IPS-15b (cell line): ENCODE measurements at regions not wholly inside any gene's neighbourhood (a gene's known extent, or its start where the extent isn't known, plus 50 kb on each side); places are given as distances from the start of the nearest gene placed in this dataset.

Experiments
- H3K27me3 ChIP-seq: one replicate; pipeline ENCODE4 v1.6.1; 2013; ENCODE audit warnings: low read length; ENCODE audit not compliant: control insufficient read depth, insufficient read depth
- H3K36me3 ChIP-seq: one replicate; pipeline ENCODE4 v1.6.1; 2013; ENCODE audit warnings: low read length; ENCODE audit not compliant: control insufficient read depth, insufficient read depth
- H3K4me1 ChIP-seq: one replicate; pipeline ENCODE4 v1.6.1; 2013; ENCODE audit warnings: mild to moderate bottlenecking, low read length; ENCODE audit not compliant: control insufficient read depth, insufficient read depth
- H3K4me3 ChIP-seq: one replicate; pipeline ENCODE4 v1.5.1; 2013; ENCODE audit warnings: low read depth, low read length
- H3K9ac ChIP-seq: one replicate; pipeline ENCODE4 v1.6.1; 2013; ENCODE audit warnings: low read depth, mild to moderate bottlenecking, low read length
- H3K9me3 ChIP-seq: one replicate; pipeline ENCODE4 v1.6.1; 2013; ENCODE audit warnings: mild to moderate bottlenecking, low read length; ENCODE audit not compliant: control insufficient read depth, insufficient read depth

DNA sequence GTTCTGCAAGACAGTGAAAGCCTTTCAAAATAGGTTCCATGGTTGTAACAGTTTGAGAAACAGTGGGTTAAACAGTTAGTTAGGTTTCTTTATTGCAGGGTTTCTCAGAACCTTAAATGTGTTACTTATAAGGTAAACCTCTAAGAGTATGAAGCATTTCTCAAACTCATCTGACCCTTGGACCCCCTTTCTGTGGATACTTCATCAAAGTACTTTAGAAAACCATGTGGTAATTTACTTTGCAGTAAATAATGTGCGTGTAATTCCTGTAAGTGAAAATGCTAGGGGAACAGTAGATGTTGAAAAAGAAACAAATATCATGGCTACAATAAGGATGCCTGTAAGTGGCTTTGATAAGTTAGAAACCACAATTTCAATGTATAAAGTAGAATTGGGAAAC, 354.6 kb upstream of the RARB start:
- Histone ChIP-seq H3K36me3 (no peaks in the 10 kb centered on the region), H3K9me3 (no peaks in the 10 kb centered on the region), H3K27me3 (no peaks in the 10 kb centered on the region), H3K4me1 (no peaks in the 10 kb centered on the region), H3K4me3 (no peak overlapping the region), H3K9ac (no peak overlapping the region)

DNA sequence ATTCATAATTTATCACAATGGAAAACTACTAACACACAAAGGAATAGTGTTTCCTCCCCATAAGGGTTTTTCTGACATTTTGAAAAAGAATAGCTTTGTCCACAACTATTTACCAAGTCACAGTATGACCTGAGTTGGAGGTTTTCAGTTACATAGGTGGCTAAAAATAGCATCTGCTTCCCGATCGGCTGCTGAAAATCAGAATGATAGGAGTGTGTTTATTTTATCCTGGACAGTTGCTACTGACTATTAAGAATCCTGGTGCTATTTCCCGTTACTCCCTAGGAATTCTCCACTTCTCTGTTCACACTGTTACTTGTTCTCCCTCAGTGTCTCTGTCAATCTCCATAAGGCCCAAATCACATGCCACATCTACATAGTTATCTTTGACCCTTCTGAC, 353.9 kb upstream of the RARB start:
- Histone ChIP-seq H3K36me3 (no peaks in the 10 kb centered on the region), H3K4me1 (no peaks in the 10 kb centered on the region), H3K9me3 (no peaks in the 10 kb centered on the region), H3K4me3 (no peak overlapping the region), H3K27me3 (no peaks in the 10 kb centered on the region), H3K9ac (no peak overlapping the region)

DNA sequence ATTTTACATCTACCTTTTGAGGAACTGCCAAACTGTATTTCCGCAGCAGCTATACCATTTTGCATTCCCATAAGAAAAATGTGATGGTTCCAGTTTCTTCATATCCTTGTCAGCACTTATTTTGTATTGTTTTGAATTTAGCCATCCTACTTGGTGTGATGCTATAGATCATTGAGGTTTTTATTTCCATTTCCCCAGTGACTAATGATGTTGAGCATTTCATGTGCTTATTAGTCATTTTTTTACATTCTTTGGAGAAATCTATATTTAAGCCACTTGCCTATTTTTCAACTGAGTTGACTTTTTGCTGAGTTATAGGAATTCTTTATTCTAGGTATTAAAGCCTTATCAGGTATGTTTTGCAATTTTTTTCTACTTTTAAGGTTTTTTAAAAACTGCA, 347.6 kb upstream of the RARB start:
- H3K9me3 ChIP-seq = no peaks in the 10 kb centered on the region
- H3K4me1 ChIP-seq = no peaks in the 10 kb centered on the region
- no peak overlapping the region for H3K9ac ChIP-seq
- no peaks in the 10 kb centered on the region for H3K27me3 ChIP-seq
- H3K36me3 ChIP-seq = no peaks in the 10 kb centered on the region
- no peak overlapping the region for H3K4me3 ChIP-seq

DNA sequence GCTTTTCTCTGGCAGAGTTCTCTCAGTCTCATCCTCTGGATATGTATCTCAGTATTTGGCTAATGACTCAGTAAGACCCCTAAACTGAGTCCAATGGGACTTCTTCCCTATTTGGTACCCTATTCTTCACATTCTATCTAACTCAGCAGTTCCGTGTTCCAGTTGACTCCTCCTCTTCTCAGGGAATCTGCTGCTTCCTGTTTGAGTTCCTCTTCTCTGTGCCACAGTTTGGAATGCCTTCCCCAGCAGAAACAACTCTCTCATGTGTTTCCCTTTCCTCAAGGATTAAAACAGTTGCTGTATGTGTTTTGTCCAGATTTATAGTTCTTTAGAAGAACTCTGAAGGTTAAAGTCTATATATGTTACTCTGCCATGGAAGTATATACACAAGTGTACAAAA, 344.0 kb upstream of the RARB start:
- no peaks in the 10 kb centered on the region for H3K9me3 ChIP-seq
- H3K36me3 ChIP-seq = no peaks in the 10 kb centered on the region
- no peak overlapping the region for H3K4me3 ChIP-seq
- H3K9ac ChIP-seq = no peak overlapping the region
- H3K27me3 ChIP-seq = no peaks in the 10 kb centered on the region
- H3K4me1 ChIP-seq = no peaks in the 10 kb centered on the region

DNA sequence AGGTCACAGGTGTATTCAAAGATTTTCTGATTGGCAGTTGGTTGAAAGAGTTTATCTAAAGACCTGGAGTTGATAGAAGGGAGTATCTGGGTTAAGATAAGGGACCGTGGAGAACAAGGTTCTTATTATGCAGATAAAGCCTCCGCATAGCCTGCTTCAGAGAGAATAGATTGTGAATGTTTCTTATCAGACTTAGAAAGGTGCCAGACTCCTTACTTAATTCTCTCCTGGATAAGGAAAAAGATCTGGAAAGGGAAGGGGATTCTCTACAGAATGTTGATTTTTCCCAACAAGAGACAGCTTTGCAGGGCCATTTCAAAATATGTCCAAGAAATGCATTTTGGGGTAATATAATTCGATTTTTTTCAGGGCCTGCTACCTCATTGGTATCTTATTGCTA, 341.3 kb upstream of the RARB start:
- Histone ChIP-seq H3K9ac (no peak overlapping the region), H3K36me3 (no peaks in the 10 kb centered on the region), H3K4me1 (no peaks in the 10 kb centered on the region), H3K4me3 (no peak overlapping the region), H3K27me3 (no peaks in the 10 kb centered on the region), H3K9me3 (no peaks in the 10 kb centered on the region)

DNA sequence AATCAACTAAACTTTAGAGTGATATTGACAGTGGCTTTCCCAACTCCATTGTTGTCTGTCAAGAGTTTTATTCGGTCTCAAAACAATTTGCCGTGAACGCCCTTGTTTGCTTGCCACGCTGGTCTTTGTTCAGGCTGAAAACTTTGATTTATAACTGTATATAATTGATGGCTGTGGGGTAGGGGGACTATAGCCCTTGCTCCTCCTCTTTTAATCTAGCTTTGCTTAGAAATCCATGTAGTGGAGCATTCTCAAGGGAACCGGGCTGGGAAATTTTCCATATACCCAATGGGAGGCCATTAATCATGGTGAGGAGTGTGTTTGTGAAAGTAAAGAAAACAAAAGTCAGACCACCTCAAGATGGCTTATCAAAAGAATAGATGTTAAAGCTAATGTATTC, 339.8 kb upstream of the RARB start:
- H3K4me1 ChIP-seq = no peaks in the 10 kb centered on the region
- H3K27me3 ChIP-seq = no peaks in the 10 kb centered on the region
- no peaks in the 10 kb centered on the region for H3K9me3 ChIP-seq
- H3K9ac ChIP-seq = no peak overlapping the region
- no peak overlapping the region for H3K4me3 ChIP-seq
- no peaks in the 10 kb centered on the region for H3K36me3 ChIP-seq

DNA sequence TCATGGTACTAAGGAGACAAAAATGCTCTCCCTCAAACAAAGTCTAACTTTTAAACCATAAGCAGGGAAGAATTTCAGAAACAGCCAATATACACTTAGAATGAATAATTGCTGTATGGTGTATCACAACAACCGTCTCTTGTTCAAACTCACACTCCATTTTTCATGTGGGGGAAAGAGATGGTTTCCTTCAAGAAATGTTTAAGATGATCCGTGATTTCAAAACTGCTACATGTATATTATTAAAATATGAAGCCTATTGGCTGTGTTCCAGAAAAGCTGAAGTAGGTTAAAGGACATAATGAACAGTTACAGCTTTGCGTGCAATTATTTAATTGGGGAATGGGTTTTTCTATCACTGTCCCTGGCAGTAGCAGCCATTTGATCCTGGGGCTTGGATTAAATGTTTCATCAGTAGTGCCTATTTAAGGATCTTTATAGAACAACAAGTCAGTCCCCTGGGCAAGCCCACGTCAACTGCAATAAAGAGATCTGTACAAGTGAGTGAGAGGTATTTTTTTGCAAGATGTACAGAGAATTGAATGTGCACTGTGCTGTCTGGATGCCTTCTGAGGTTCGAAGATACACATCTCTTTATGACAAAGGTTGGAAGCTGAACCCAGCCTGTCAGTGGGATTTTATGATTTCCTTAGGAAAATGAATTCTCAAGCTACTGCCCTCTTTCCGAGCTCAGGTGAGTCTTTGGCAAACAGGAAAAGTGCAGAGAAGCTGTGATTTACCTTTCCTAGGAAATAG, 337.2 kb upstream of the RARB start:
- no peaks in the 10 kb centered on the region for H3K36me3 ChIP-seq
- H3K4me1 ChIP-seq = no peaks in the 10 kb centered on the region
- H3K9me3 ChIP-seq = no peaks in the 10 kb centered on the region
- no peak overlapping the region for H3K9ac ChIP-seq
- H3K4me3 ChIP-seq = no peak overlapping the region
- H3K27me3 ChIP-seq = no peaks in the 10 kb centered on the region

DNA sequence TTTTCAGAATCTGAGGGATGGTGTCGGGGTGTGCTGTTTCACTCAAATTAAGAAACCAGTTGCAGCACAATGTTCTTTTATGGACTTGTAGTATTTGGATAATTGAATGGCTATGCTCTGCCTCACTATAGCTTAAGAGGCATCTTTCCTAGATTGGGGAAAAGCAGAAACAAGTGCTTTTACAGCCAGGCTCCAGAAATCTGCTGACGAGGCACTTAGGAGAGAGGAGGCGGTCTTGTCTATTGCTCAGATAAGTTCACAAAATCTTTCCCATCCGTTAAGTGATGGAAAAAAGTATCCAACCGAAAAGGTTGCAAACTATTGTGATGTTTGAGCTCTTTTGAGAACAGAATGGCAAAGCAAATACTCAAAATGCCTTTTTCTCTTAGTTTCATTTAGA, 336.1 kb upstream of the RARB start:
- Histone ChIP-seq H3K27me3 (no peaks in the 10 kb centered on the region), H3K9me3 (no peaks in the 10 kb centered on the region), H3K9ac (no peak overlapping the region), H3K36me3 (no peaks in the 10 kb centered on the region), H3K4me1 (no peaks in the 10 kb centered on the region), H3K4me3 (no peak overlapping the region)

DNA sequence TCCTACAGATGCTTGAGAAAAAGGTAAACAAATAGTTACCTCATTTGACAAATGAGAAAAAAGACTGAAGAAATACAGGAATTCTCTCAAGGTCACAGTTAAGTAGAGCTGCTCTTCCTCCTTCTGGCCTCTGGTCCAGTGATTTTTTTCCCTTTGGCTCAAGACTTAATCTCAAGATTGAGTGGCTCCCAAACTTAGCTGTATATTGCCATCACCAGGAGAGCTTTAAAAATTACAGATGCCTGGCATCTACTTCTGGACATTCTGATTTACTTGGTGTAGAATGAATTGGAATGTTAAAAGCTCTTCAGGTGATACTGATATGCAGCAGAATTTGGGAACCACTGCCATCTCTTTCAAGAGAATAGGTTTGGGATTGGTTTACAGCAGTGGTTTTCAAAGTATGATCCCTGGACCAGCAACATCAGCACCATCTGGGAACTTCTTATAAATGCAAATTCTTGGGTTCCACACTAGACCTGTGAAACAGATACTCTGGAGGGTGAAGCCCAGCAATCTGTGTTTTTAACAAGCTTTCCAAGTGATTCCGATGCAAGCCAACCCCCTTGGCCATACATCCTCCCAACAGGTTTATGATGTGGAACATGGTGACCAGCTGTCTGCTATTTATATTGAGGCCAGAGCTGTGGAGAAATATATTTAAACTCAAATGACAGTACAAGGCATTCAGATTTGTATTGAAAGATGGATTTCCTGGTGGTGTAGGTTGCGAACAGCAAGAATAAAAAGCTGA, 333.0 kb upstream of the RARB start:
- Histone ChIP-seq H3K27me3 (no peaks in the 10 kb centered on the region), H3K4me1 (no peaks in the 10 kb centered on the region), H3K4me3 (no peak overlapping the region), H3K9me3 (no peaks in the 10 kb centered on the region), H3K36me3 (no peaks in the 10 kb centered on the region), H3K9ac (no peak overlapping the region)

DNA sequence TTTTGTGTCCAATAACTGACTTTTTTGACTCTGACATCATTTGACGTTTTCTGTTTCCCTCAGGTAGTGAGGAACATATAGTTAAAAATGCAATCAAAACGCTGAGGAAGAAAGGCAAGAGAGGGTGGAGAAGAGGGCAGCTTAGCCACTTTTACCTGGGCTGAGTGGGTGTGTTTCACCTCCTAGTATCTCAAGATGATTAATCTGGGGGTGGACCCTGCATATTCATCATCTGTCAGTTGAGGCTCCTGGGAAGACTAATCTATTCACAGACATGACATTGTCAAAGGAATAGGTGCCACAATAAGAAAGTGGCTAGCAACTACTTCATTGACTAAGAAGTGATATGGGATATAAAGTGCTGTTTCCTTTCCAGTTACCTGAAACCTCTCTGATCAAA, 331.5 kb upstream of the RARB start:
- Histone ChIP-seq H3K4me3 (no peak overlapping the region), H3K27me3 (no peaks in the 10 kb centered on the region), H3K36me3 (no peaks in the 10 kb centered on the region), H3K9ac (no peak overlapping the region), H3K4me1 (no peaks in the 10 kb centered on the region), H3K9me3 (no peaks in the 10 kb centered on the region)

DNA sequence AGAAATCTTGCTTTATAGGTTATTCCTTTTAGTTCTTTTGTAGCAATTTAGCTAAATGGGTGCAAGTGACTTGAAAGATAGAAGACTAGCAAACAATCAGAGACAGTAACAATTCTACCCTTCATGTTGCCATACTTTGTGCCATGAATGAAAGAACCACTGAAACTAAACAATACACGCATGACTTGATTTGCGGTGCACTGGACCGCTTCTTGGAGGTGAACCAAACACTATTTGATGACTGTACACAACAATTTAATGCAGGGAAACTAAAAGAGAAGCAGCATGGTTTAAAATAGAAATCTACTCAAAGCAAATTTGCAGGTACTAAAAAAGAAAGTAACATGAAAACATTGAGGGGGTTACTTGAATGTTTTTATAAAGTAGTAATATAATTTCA, 331.0 kb upstream of the RARB start:
- no peaks in the 10 kb centered on the region for H3K27me3 ChIP-seq
- H3K9me3 ChIP-seq = no peaks in the 10 kb centered on the region
- no peaks in the 10 kb centered on the region for H3K36me3 ChIP-seq
- H3K4me1 ChIP-seq = no peaks in the 10 kb centered on the region
- no peak overlapping the region for H3K4me3 ChIP-seq
- H3K9ac ChIP-seq = no peak overlapping the region

DNA sequence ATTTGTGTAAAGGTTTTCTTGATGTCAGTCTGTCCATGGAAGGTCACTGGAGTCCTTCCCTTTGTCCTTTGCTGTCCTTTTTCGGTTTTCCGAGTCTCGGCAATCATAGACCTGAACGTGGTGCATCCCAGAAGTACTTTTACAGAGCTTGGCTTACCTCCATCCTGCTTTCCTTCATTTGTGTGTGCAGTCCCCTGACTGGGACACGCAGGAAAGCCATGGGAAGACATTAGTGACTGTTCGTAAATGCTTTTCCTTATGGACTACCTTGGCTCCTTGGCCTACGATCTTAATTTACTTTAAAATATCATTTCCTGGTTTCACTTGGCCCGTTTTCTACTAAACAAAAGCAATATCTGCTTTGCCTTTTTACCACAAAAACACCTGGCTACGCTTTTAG, 328.4 kb upstream of the RARB start:
- no peaks in the 10 kb centered on the region for H3K4me1 ChIP-seq
- no peak overlapping the region for H3K4me3 ChIP-seq
- no peaks in the 10 kb centered on the region for H3K27me3 ChIP-seq
- H3K36me3 ChIP-seq = no peaks in the 10 kb centered on the region
- H3K9me3 ChIP-seq = no peaks in the 10 kb centered on the region
- H3K9ac ChIP-seq = no peak overlapping the region
